Endodermal cell (in vitro differentiated cells): ENCODE measurements at regions not wholly inside any gene's neighbourhood (a gene's known extent, or its start where the extent isn't known, plus 50 kb on each side); places are given as distances from the start of the nearest gene placed in this dataset.

Experiments
- DNase-seq: peaks from one replicate; pipeline ENCODE4 v3.0.0-alpha.2; 2017
- H3K27ac ChIP-seq: 2 replicates; pipeline ENCODE4 v1.5.1; 2013; ENCODE audit warnings: mild to moderate bottlenecking, low read depth, low read length, moderate library complexity
- H3K27me3 ChIP-seq: 2 replicates; pipeline ENCODE4 v1.6.1; 2013; ENCODE audit warnings: mild to moderate bottlenecking, low read length, moderate library complexity; ENCODE audit not compliant: insufficient read depth, control insufficient read depth, poor library complexity, severe bottlenecking
- H3K36me3 ChIP-seq: 2 replicates; pipeline ENCODE4 v1.7.0; 2013; ENCODE audit warnings: mild to moderate bottlenecking, low read length, moderate library complexity; ENCODE audit not compliant: control insufficient read depth, insufficient read depth
- H3K4me1 ChIP-seq: one replicate; pipeline ENCODE4 v1.7.0; 2013; ENCODE audit warnings: low read length; ENCODE audit not compliant: control insufficient read depth, insufficient read depth
- H3K4me3 ChIP-seq: 2 replicates; pipeline ENCODE4 v1.5.1; 2013; ENCODE audit warnings: mild to moderate bottlenecking, low read length, moderate library complexity
- H3K9ac ChIP-seq: 2 replicates; pipeline ENCODE4 v1.6.1; 2013; ENCODE audit warnings: mild to moderate bottlenecking, low read length, moderate library complexity; ENCODE audit not compliant: poor library complexity, severe bottlenecking; ENCODE audit errors: extremely low read depth
- H3K9me3 ChIP-seq: 2 replicates; pipeline ENCODE4 v1.6.1; 2013; ENCODE audit warnings: mild to moderate bottlenecking, low read length, moderate library complexity; ENCODE audit not compliant: control insufficient read depth
- H3K27ac Mint-ChIP-seq: 2 replicates; pipeline ENCODE4 v1.8.0; 2020; ENCODE audit warnings: mixed read lengths
- H3K27me3 Mint-ChIP-seq: 2 replicates; pipeline ENCODE4 v1.8.0; 2021; ENCODE audit warnings: mild to moderate bottlenecking, mixed read lengths; ENCODE audit not compliant: insufficient read depth
- H3K36me3 Mint-ChIP-seq: 2 replicates; pipeline ENCODE4 v1.8.0; 2020; ENCODE audit warnings: low read depth, mixed read lengths
- H3K4me1 Mint-ChIP-seq: 2 replicates; pipeline ENCODE4 v1.8.0; 2020; ENCODE audit warnings: mixed read lengths
- H3K4me3 Mint-ChIP-seq: 2 replicates; pipeline ENCODE4 v1.8.0; 2020; ENCODE audit warnings: mild to moderate bottlenecking, moderate library complexity, mixed read lengths
- H3K9me3 Mint-ChIP-seq: 2 replicates; pipeline ENCODE4 v1.8.0; 2020; ENCODE audit warnings: mild to moderate bottlenecking, mixed read lengths
- CTCF ChIP-seq: fragments of 200-600 bp; sonication (generic); conservative IDR thresholded peaks from 2 replicates; pipeline ENCODE4 v1.5.0; 2021; ENCODE audit warnings: antibody characterized with exemption, mild to moderate bottlenecking
- WGBS, 2 experiments: methylation state at CpG; one replicate each; pipeline versions ENCODE4 v1.1.5 to v1.1.7; 2013; ENCODE audit warnings: missing lambda C conversion rate in 2 of 2, mixed read lengths in 1 of 2; ENCODE audit not compliant: insufficient coverage in 1 of 2, insufficient read length in 1 of 2; 5-methylcytosine and 5-hydroxymethylcytosine counted together

GRCh38 chr4:92111493-92111892 lies 192.3 kb upstream of the GRID2 start:
- H3K9me3 Mint-ChIP-seq = no peaks in the 10 kb centered on the region
- no peak for TF ChIP-seq CTCF
- no peak overlapping the region for H3K4me3 Mint-ChIP-seq
- H3K27ac Mint-ChIP-seq = no peak overlapping the region
- no peaks in the 10 kb centered on the region for H3K9me3 ChIP-seq
- H3K9ac ChIP-seq = no peak overlapping the region
- H3K27me3 ChIP-seq = no peaks in the 10 kb centered on the region
- no peak overlapping the region for H3K4me3 ChIP-seq
- no peaks in the 10 kb centered on the region for H3K4me1 ChIP-seq
- no peak overlapping the region for H3K27ac ChIP-seq
- H3K4me1 Mint-ChIP-seq = peaks cover 2% of the 10 kb centered on the region
- WGBS, 2 experiments = 88% methylated on average over 2 of the region's 2 CpGs; no CpG with 5 or more reads in 1 of the 2 experiments
- no peak for DNase-seq
- no peaks in the 10 kb centered on the region for H3K36me3 ChIP-seq
- no peaks in the 10 kb centered on the region for H3K36me3 Mint-ChIP-seq
- H3K27me3 Mint-ChIP-seq = no peaks in the 10 kb centered on the region

- no peaks in the 10 kb centered on the region for H3K36me3 Mint-ChIP-seq
- no peak for DNase-seq
- H3K4me1 Mint-ChIP-seq = peaks cover 2% of the 10 kb centered on the region
- H3K27me3 Mint-ChIP-seq = no peaks in the 10 kb centered on the region
- no peaks in the 10 kb centered on the region for H3K27me3 ChIP-seq
- no peak for TF ChIP-seq CTCF
- no peak overlapping the region for H3K4me3 ChIP-seq
- H3K36me3 ChIP-seq = no peaks in the 10 kb centered on the region
- H3K4me1 ChIP-seq = no peaks in the 10 kb centered on the region
- H3K27ac Mint-ChIP-seq = no peak overlapping the region
- no peaks in the 10 kb centered on the region for H3K9me3 Mint-ChIP-seq
- 89 to 100% methylated on average over 1 to 2 of the region's 2 CpGs for WGBS, 2 experiments
- no peak overlapping the region for H3K27ac ChIP-seq
- no peak overlapping the region for H3K4me3 Mint-ChIP-seq
- no peaks in the 10 kb centered on the region for H3K9me3 ChIP-seq
- H3K9ac ChIP-seq = no peak overlapping the region
Observed at GRCh38 chr4:92112805-92113204, 191.0 kb upstream of the GRID2 start.

GRCh38 chr4:92120810-92121498 lies 182.8 kb upstream of the GRID2 start:
- 86 to 91% methylated on average over 3 to 6 of the region's 6 CpGs for WGBS, 2 experiments
- Histone ChIP-seq H3K9ac (no peak overlapping the region), H3K4me3 (no peak overlapping the region), H3K9me3 (no peaks in the 10 kb centered on the region), H3K36me3 (no peaks in the 10 kb centered on the region), H3K27me3 (no peaks in the 10 kb centered on the region), H3K27ac (no peak overlapping the region), H3K4me1 (no peaks in the 10 kb centered on the region)
- no peaks in the 10 kb centered on the region for H3K27me3 Mint-ChIP-seq
- TF ChIP-seq CTCF = no peak
- no peaks in the 10 kb centered on the region for H3K36me3 Mint-ChIP-seq
- H3K27ac Mint-ChIP-seq = no peak overlapping the region
- no peaks in the 10 kb centered on the region for H3K9me3 Mint-ChIP-seq
- no peak for DNase-seq
- no peak overlapping the region for H3K4me3 Mint-ChIP-seq
- no peaks in the 10 kb centered on the region for H3K4me1 Mint-ChIP-seq
